HG02623 (cell line): ENCODE measurements at regions not wholly inside any gene's neighbourhood (a gene's known extent, or its start where the extent isn't known, plus 50 kb on each side); places are given as distances from the start of the nearest gene placed in this dataset.

Experiments used
- ATAC-seq: cut with Tn5 transposase; IDR thresholded peaks from one replicate; pipeline ENCODE4 v1.9.1; 2021; ENCODE audit warnings: moderate library complexity; ENCODE audit not compliant: unreplicated experiment

DNA sequence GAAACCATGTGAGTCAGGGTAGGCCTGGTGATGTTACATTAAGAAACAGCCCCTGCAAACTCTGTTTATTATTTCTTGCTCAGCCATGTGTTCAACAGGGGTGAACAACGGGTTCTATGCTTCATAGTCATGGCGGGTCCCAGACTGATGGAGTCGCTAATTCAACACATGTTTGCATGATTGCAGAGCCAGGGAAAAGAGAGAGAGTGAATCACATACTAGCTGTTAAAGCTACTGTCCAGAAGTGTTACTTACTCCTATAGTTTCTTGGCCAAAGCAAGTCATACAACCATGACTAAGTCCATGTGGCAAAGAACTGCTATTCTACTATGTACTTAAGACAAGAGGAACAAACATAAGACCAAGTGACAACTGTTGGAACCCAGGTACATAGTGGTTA is 241.2 kb upstream of the SKOR2 start:
- no peak for ATAC-seq

DNA sequence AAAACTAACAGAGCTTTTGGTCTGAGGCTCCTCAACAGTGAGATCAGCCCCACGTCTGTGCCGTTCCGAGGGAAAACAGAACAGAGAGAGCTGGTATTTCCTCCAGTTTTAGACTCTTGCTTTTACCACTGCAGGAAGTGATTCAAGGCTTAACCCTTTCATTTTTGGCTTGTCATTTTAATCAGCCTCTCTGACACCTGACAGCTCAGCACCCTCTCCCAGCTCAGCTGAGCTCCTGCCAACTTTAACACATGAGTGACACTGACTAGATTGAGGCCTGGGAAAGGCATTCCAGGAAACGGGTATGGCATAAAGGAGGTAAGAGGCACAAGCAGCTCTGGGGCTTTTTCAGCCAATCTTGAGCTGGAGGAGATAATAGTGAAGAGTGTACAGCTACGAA is 239.4 kb upstream of the SKOR2 start:
- ATAC-seq = no peak

- no peak for ATAC-seq
These were observed 233.8 kb upstream of the SKOR2 start for GRCh38 chr18:47485221-47485797.

GRCh38 chr18:47484068-47484467 is 232.6 kb upstream of the SKOR2 start:
- ATAC-seq = no peak

GRCh38 chr18:47480166-47480565 is 228.7 kb upstream of the SKOR2 start:
- ATAC-seq = no peak

DNA sequence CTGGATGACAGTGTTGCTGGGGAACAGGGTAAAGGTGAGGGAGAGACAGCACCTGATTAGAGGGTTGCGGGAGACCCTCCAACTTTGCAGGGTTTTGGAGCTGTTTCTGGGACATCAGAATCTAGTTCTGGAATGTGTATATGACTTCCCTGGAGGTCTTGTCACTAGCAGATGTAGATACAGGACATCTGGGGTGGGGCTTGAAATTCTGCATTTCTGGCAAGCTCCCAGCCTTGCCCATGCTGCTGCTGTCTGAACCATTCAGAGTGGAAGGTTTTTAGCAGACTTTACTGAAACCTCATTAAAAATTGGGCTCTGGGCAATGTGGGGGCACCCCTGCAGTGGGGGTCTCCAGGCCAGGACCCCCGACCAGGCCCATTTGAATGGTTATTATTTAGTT is 220.3 kb upstream of the SKOR2 start:
- no peak for ATAC-seq

DNA sequence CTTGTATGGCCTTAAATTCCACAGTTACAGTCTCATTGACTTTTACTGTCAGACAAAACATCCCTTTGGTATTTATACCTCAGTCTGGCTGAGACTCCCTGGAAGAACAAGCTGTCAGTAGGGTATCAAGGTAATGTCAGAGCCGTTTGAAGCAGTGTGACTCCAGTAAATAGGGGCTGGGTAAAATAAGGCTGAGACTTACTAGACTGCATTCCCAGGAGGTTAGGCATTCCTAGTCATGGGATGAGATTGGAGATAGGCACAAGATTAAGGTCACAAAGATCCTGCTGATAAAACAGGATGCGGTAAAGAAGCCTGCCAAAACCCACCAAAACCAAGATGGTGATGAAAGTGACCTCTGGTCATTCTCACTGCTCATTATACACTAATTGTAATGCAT is 219.5 kb upstream of the SKOR2 start:
- ATAC-seq = no peak

DNA sequence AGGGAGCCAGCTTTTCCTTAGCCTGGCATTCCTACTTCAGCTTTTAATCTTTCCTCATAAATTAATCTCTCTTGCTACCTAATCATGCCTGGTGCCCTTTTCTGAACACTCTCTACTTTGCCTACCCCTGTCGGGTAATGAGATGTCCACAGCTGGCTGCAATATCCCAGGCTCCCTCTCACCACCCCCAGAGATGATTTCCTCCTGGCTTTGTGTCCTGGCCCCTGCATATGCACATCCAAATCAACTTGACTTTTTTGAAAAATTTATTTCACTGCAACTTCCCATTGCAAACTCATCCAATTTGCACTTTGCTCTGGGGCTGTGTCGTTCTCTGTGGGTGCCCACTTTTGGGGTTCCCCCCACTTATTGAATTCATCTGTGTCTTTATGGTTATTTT is 218.1 kb upstream of the SKOR2 start:
- ATAC-seq = no peak

- ATAC-seq = no peak
These were observed 210.5 kb upstream of the SKOR2 start for GRCh38 chr18:47461977-47462376.

DNA sequence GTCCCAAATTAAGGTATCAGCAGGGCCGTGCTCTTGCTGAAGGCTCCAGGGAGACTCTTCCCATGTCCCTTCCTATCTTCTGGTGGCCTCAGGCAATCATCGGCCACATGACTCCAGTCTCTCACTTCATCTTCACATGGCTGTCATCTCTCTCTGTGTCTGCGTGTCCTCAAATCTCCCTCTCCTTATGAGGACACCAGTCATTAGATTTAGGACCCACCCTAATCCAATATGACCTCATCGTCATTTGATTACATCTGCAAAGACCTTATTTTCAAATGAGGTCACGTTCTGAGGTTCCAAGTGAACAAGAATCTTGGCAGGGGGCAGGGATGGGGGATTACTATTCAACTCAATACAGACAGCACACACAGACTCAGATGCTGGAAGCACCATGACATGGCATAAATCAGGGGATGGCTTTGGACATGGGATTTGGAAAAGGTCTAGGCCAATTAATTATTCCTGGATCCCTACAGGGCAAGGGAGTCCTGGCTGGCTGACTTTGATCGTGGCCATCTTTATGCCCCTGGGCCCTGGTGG is 210.0 kb upstream of the SKOR2 start:
- ATAC-seq = no peak

- no peak for ATAC-seq
These were observed 207.0 kb upstream of the SKOR2 start for GRCh38 chr18:47458483-47458882.

DNA sequence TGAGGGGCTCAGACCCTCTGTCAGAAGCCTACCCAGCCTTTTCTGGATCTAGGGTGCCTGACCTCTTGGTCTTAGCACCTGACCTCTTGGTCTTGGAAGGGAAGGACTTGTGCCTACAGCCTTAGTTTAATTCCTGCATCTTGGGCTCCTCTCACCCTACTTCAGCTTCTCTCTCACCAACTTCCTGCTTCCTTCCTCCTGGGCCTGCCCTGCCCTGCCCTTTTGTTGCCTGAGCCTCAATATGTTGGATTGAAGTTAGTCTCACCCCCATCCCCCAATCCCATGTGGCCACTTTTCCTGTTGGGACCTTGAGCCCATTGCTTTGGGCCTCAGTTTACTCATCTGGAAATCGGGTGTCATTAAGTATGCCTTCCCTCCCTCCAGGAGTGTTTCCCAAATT is 206.2 kb upstream of the SKOR2 start:
- ATAC-seq = no peak

DNA sequence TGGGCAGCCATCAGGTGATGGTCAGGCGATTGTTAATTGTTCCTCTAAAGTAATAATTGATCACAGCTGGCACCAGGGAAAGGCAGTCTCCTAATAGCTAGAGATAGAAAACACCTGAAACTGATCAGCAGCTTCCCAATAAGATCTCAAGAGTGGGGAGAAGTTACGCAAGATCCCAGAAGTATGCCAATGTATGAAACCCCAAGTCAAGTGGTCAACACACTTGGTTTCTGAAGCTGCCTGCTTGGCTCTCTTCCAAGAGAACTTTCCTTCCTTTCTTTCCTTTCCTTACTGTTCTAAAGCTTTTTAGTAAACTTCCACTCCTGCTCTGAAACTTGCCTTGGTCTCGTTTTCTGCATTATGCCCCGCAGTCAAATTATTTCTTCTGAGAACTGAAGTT is 201.6 kb upstream of the SKOR2 start:
- ATAC-seq = no peak

DNA sequence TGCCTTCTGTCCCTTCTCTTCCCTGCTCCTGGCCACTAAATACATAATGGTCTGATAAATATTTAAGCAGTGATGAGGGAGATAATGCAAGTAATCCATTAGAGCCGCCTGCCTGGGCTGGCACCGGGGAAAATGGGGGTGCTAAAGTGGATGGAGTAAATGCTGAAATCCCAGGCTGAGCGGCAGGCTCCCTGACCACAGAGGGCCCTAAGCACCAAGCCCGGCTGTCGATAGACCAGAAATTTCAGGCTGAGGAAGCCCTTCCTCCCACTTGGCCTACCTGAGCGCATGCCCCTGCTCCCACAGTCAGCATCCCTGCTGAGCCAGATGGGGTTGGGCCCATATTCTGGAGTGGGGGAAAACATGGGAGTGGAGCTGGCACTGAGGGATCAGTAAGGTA is 197.5 kb upstream of the SKOR2 start:
- ATAC-seq = no peak

DNA sequence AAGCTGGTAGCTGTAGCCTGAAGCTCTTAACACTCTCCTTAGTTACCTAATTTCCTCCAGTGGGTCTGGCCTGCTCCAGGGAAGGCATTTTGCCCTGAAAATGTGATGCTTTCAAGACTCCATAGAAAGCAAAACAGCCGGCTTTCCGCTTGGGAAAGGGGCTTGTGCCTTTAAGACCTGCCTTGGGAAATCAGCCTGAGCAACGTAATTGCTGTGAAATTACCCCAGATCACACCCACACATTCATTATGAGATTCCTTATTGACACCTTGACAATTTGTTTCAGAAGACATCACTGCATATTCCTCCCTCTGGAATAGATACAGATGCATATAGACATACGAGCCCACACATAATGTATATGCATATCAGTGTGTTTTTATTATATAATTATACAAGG is 190.5 kb upstream of the SKOR2 start:
- ATAC-seq = no peak

- no peak for ATAC-seq
These were observed 186.5 kb upstream of the SKOR2 start for GRCh38 chr18:47438001-47438400.

DNA sequence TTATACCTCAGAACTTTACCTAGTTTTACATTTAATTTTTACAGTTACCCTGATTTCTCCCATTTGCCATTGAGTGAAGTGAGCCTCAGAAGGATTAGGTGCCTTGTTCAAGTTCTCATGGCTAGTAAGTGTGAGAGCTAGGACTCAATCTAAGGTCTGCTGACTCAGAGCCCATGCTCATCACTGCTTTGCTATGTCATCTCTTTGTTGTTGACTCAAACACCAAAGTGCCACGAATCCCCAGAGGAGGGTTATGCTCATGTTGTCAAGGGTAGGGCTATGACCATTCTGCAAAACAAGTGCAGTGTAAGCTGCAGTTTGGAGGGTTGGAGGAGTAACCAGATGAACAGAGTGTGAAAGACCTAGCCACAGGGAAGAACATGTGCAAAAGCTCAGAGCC is 185.4 kb upstream of the SKOR2 start:
- ATAC-seq = no peak

- ATAC-seq = no peak
These were observed 182.8 kb upstream of the SKOR2 start for GRCh38 chr18:47434214-47434746.

GRCh38 chr18:47427923-47428637 is 176.6 kb upstream of the SKOR2 start:
- ATAC-seq = no peak

GRCh38 chr18:47427072-47427471 is 175.6 kb upstream of the SKOR2 start:
- ATAC-seq = no peak

DNA sequence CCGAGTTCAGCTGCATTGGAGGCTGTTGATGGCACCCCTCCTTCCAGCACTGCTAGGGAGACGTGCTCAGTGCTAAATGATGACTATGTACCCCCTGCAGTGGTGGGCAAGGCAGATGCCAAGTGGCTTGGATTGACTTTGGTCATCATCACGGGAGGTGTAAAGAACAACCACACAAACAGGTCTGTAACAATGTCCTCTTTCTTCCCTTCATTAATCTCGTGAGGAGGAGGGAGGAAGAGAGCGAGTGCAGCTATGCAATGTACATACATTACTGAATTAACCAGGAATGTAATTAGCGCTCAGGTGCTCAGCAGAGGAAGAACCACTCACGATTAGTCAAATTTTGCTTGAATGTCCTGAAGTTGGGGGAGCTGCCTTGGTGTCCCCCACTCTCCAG is 173.9 kb upstream of the SKOR2 start:
- no peak for ATAC-seq

DNA sequence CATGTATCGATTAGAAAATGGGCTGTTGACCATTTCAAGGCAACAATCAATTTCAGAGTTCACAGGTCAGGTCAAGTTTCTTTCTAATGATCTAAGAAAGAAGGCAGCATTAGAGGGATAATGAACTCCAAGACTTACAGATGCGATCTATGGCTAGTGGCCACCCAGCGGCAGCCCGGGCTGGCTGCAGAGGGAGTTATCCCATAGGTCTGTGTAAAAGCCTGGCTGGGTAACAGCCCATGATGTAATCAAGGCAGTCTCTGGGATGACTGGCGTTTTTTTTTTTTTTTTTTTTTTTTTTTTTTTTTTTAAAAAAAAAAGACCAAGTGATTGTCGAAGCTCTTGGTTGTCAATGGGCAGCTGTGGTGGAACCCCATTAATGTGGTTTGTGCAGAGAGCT is 171.1 kb upstream of the SKOR2 start:
- ATAC-seq = no peak

DNA sequence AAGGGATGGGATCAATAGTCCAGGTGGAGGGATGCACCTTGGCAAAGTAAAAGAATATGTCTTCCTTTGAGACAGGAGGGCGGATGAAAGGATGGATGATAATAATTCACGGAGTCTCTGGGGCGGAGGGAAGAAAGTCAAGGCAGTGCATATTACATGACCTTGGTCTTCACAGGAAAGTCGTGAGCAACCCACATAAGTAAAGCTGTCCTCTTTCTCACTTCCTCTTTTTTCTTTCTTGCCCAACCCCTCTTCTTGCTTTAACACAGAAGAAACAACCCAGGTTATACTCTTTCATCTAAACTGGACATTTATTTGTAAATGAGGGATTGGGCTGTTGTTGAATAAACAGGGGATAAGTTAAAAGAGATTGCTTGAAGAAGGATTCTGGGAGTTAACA is 168.7 kb upstream of the SKOR2 start:
- no peak for ATAC-seq
